Neural progenitor cell (in vitro differentiated cells): ENCODE measurements at regions not wholly inside any gene's neighbourhood (a gene's known extent, or its start where the extent isn't known, plus 50 kb on each side); places are given as distances from the start of the nearest gene placed in this dataset.

Experiments used
- EZH2 ChIP-seq: fragments of 200-600 bp; sonication (generic); IDR thresholded peaks from 2 replicates; pipeline ENCODE4 v1.6.1; 2017; ENCODE audit warnings: antibody characterized with exemption, mild to moderate bottlenecking, moderate library complexity
- TF ChIP-seq, protein P1 (sequence below): fragments of 200-600 bp; sonication (generic); IDR thresholded peaks from 2 replicates; pipeline ENCODE4 v1.5.1; 2017; ENCODE audit warnings: antibody characterized with exemption, mild to moderate bottlenecking

DNA sequence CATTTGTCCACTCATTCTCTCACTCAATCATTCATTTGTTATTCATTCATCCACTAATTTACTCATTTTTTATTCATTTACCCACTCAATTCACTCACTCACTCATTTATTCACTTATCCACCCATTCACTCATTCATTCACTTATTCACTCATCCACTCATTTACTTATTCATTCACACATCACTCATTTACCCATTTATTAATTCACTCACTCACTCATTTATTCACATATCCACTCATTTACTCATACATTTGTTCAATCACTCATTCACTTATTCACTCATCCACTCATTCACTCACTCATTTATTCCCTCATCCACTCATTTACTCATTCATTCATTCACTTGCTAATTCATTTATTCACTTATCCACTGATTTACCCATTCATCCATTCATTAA is 129.1 kb downstream of the TTLL2 start:
- TF ChIP-seq, protein P1, sequence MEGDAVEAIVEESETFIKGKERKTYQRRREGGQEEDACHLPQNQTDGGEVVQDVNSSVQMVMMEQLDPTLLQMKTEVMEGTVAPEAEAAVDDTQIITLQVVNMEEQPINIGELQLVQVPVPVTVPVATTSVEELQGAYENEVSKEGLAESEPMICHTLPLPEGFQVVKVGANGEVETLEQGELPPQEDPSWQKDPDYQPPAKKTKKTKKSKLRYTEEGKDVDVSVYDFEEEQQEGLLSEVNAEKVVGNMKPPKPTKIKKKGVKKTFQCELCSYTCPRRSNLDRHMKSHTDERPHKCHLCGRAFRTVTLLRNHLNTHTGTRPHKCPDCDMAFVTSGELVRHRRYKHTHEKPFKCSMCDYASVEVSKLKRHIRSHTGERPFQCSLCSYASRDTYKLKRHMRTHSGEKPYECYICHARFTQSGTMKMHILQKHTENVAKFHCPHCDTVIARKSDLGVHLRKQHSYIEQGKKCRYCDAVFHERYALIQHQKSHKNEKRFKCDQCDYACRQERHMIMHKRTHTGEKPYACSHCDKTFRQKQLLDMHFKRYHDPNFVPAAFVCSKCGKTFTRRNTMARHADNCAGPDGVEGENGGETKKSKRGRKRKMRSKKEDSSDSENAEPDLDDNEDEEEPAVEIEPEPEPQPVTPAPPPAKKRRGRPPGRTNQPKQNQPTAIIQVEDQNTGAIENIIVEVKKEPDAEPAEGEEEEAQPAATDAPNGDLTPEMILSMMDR: no peak
- TF ChIP-seq EZH2: no peak
